ENCODE measurements at regions not wholly inside any gene's neighbourhood (a gene's known extent, or its start where the extent isn't known, plus 50 kb on each side); places are given as distances from the start of the nearest gene placed in this dataset.

- Histone ChIP-seq H3K36me3 (ENCODE audit: control insufficient read depth in 2 of 2, insufficient read depth in 2 of 2, low read length in 2 of 2) (no peaks in the 10 kb centered on the region), H3K9me3 (ENCODE audit: control insufficient read depth in 2 of 2, low read length in 2 of 2) (no peaks in the 10 kb centered on the region), H3K27ac (ENCODE audit: low read depth in 2 of 2, low read length in 2 of 2) (no peak overlapping the region), H3K27me3 (ENCODE audit: control insufficient read depth in 2 of 2, insufficient read depth in 2 of 2, low read length in 2 of 2) (no peaks in the 10 kb centered on the region), H3K4me3 (ENCODE audit: low read length in 2 of 2) (no peak overlapping the region), H3K9ac (ENCODE audit: low read depth in 1 of 2, low read length in 2 of 2) (no peak overlapping the region), H3K4me1 (ENCODE audit: control insufficient read depth in 2 of 2, insufficient read depth in 2 of 2, low read length in 2 of 2) (no peaks in the 10 kb centered on the region)
Observed at GRCh38 chr3:64975147-64975546, 287.3 kb upstream of the ADAMTS9 start.

DNA sequence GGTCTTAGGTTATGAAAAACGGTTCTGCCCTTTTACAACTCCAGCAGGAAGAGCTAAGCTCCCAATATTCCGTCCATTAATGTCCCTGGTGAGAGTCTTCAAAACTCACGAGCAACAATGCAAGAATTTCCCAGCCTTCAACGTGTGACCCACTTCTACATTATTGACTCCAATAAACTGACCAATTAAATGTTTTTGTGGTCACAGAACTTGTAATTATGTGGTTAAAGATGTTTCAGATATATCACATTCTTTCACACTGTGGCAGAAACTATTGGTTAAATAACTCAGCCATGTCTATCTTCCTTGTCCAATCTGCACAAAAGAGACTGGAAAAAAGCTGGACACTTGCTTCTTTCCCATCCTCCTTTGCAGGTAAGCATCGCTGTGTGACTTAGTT, 286.6 kb upstream of the ADAMTS9 start:
- H3K4me3 ChIP-seq (ENCODE audit: low read length in 2 of 2): no peak overlapping the region
- H3K4me1 ChIP-seq (ENCODE audit: control insufficient read depth in 2 of 2, insufficient read depth in 2 of 2, low read length in 2 of 2): no peaks in the 10 kb centered on the region
- no peak overlapping the region for H3K27ac ChIP-seq (ENCODE audit: low read depth in 2 of 2, low read length in 2 of 2)
- no peaks in the 10 kb centered on the region for H3K36me3 ChIP-seq (ENCODE audit: control insufficient read depth in 2 of 2, insufficient read depth in 2 of 2, low read length in 2 of 2)
- H3K27me3 ChIP-seq (ENCODE audit: control insufficient read depth in 2 of 2, insufficient read depth in 2 of 2, low read length in 2 of 2): no peaks in the 10 kb centered on the region
- H3K9ac ChIP-seq (ENCODE audit: low read depth in 1 of 2, low read length in 2 of 2): no peak overlapping the region
- H3K9me3 ChIP-seq (ENCODE audit: control insufficient read depth in 2 of 2, low read length in 2 of 2): no peaks in the 10 kb centered on the region

DNA sequence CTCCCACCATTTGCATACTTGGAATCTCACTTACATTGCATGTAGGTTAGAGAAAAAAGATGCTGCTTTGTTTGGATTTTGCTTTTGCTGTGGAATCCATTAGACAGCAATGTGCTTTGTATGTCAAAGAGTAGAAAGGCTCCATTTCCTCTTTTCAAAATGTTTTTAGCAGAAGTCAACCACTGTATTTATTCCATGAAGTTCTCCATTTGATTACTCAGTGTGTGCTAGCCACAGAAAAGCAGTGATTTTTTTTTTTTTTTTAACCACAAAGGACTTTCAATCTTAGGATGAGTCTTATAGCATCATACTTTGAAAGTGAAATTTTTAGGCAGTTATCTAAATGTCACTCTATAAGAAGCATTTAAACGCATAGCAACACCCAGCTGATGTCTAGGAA, 285.0 kb upstream of the ADAMTS9 start:
- H3K4me3 ChIP-seq (ENCODE audit: low read length in 2 of 2): no peak overlapping the region
- H3K9me3 ChIP-seq (ENCODE audit: control insufficient read depth in 2 of 2, low read length in 2 of 2): no peaks in the 10 kb centered on the region
- no peak overlapping the region for H3K27ac ChIP-seq (ENCODE audit: low read depth in 2 of 2, low read length in 2 of 2)
- no peaks in the 10 kb centered on the region for H3K27me3 ChIP-seq (ENCODE audit: control insufficient read depth in 2 of 2, insufficient read depth in 2 of 2, low read length in 2 of 2)
- no peaks in the 10 kb centered on the region for H3K36me3 ChIP-seq (ENCODE audit: control insufficient read depth in 2 of 2, insufficient read depth in 2 of 2, low read length in 2 of 2)
- H3K9ac ChIP-seq (ENCODE audit: low read depth in 1 of 2, low read length in 2 of 2): no peak overlapping the region
- H3K4me1 ChIP-seq (ENCODE audit: control insufficient read depth in 2 of 2, insufficient read depth in 2 of 2, low read length in 2 of 2): no peaks in the 10 kb centered on the region

DNA sequence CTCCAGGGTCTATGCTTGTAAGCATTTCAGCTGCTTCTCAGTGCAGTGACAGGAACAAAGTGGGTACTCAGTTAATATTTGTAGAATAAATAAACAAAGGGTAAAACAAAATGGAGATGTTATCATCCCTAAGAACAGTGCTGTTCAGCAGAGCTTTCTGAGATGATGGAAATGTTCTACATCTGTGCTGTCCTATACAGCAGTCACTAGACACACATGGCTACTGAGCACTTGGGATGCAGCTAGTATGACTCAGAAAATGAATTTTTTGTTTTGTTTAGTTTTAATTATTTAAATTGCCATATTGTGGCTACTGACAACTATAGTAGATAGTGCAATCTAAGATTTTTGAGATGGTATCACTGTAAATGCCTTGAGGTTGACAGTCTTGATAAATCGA, 283.8 kb upstream of the ADAMTS9 start:
- Histone ChIP-seq H3K27me3 (ENCODE audit: control insufficient read depth in 2 of 2, insufficient read depth in 2 of 2, low read length in 2 of 2) (no peaks in the 10 kb centered on the region), H3K9me3 (ENCODE audit: control insufficient read depth in 2 of 2, low read length in 2 of 2) (no peaks in the 10 kb centered on the region), H3K36me3 (ENCODE audit: control insufficient read depth in 2 of 2, insufficient read depth in 2 of 2, low read length in 2 of 2) (no peaks in the 10 kb centered on the region), H3K27ac (ENCODE audit: low read depth in 2 of 2, low read length in 2 of 2) (no peak overlapping the region), H3K4me3 (ENCODE audit: low read length in 2 of 2) (no peak overlapping the region), H3K9ac (ENCODE audit: low read depth in 1 of 2, low read length in 2 of 2) (no peak overlapping the region), H3K4me1 (ENCODE audit: control insufficient read depth in 2 of 2, insufficient read depth in 2 of 2, low read length in 2 of 2) (no peaks in the 10 kb centered on the region)

GRCh38 chr3:64970634-64971033, 282.8 kb upstream of the ADAMTS9 start:
- H3K4me3 ChIP-seq (ENCODE audit: low read length in 2 of 2): no peak overlapping the region
- H3K27me3 ChIP-seq (ENCODE audit: control insufficient read depth in 2 of 2, insufficient read depth in 2 of 2, low read length in 2 of 2): no peaks in the 10 kb centered on the region
- no peaks in the 10 kb centered on the region for H3K4me1 ChIP-seq (ENCODE audit: control insufficient read depth in 2 of 2, insufficient read depth in 2 of 2, low read length in 2 of 2)
- no peak overlapping the region for H3K27ac ChIP-seq (ENCODE audit: low read depth in 2 of 2, low read length in 2 of 2)
- H3K9me3 ChIP-seq (ENCODE audit: control insufficient read depth in 2 of 2, low read length in 2 of 2): no peaks in the 10 kb centered on the region
- H3K9ac ChIP-seq (ENCODE audit: low read depth in 1 of 2, low read length in 2 of 2): no peak overlapping the region
- H3K36me3 ChIP-seq (ENCODE audit: control insufficient read depth in 2 of 2, insufficient read depth in 2 of 2, low read length in 2 of 2): no peaks in the 10 kb centered on the region

DNA sequence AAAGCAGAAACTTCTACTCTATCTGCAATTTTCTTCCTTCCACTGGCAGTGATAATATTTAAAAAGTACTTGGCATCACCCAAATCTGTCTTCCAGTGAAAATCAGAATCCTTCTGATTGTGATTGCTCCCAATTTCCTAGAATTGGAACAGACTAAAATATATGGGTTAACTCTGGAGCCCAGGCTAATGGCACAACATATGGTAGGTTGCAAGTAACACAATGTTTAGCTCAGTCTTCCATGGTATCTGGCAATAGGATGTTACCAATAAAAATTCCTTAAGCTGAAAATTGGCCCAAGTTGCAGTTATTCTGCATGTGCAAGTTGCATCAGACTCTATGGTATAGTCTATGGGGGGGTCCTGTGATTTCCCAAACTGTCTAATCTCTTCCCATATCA, 273.5 kb upstream of the ADAMTS9 start:
- Histone ChIP-seq H3K36me3 (ENCODE audit: control insufficient read depth in 2 of 2, insufficient read depth in 2 of 2, low read length in 2 of 2) (no peaks in the 10 kb centered on the region), H3K27me3 (ENCODE audit: control insufficient read depth in 2 of 2, insufficient read depth in 2 of 2, low read length in 2 of 2) (no peaks in the 10 kb centered on the region), H3K27ac (ENCODE audit: low read depth in 2 of 2, low read length in 2 of 2) (no peak overlapping the region), H3K9me3 (ENCODE audit: control insufficient read depth in 2 of 2, low read length in 2 of 2) (no peaks in the 10 kb centered on the region), H3K4me3 (ENCODE audit: low read length in 2 of 2) (no peak overlapping the region), H3K4me1 (ENCODE audit: control insufficient read depth in 2 of 2, insufficient read depth in 2 of 2, low read length in 2 of 2) (no peaks in the 10 kb centered on the region), H3K9ac (ENCODE audit: low read depth in 1 of 2, low read length in 2 of 2) (no peak overlapping the region)

- Histone ChIP-seq H3K9me3 (ENCODE audit: control insufficient read depth in 2 of 2, low read length in 2 of 2) (no peaks in the 10 kb centered on the region), H3K27me3 (ENCODE audit: control insufficient read depth in 2 of 2, insufficient read depth in 2 of 2, low read length in 2 of 2) (no peaks in the 10 kb centered on the region), H3K4me3 (ENCODE audit: low read length in 2 of 2) (no peak overlapping the region), H3K27ac (ENCODE audit: low read depth in 2 of 2, low read length in 2 of 2) (no peak overlapping the region), H3K9ac (ENCODE audit: low read depth in 1 of 2, low read length in 2 of 2) (no peak overlapping the region), H3K36me3 (ENCODE audit: control insufficient read depth in 2 of 2, insufficient read depth in 2 of 2, low read length in 2 of 2) (no peaks in the 10 kb centered on the region), H3K4me1 (ENCODE audit: control insufficient read depth in 2 of 2, insufficient read depth in 2 of 2, low read length in 2 of 2) (no peaks in the 10 kb centered on the region)
Observed at GRCh38 chr3:64958199-64958843, 270.5 kb upstream of the ADAMTS9 start.

- H3K4me3 ChIP-seq (ENCODE audit: low read length in 2 of 2): no peak overlapping the region
- no peaks in the 10 kb centered on the region for H3K27me3 ChIP-seq (ENCODE audit: control insufficient read depth in 2 of 2, insufficient read depth in 2 of 2, low read length in 2 of 2)
- H3K4me1 ChIP-seq (ENCODE audit: control insufficient read depth in 2 of 2, insufficient read depth in 2 of 2, low read length in 2 of 2): no peaks in the 10 kb centered on the region
- H3K9ac ChIP-seq (ENCODE audit: low read depth in 1 of 2, low read length in 2 of 2): no peak overlapping the region
- no peaks in the 10 kb centered on the region for H3K9me3 ChIP-seq (ENCODE audit: control insufficient read depth in 2 of 2, low read length in 2 of 2)
- H3K27ac ChIP-seq (ENCODE audit: low read depth in 2 of 2, low read length in 2 of 2): no peak overlapping the region
- no peaks in the 10 kb centered on the region for H3K36me3 ChIP-seq (ENCODE audit: control insufficient read depth in 2 of 2, insufficient read depth in 2 of 2, low read length in 2 of 2)
Observed at GRCh38 chr3:64957408-64958198, 269.8 kb upstream of the ADAMTS9 start.

- Histone ChIP-seq H3K27ac (ENCODE audit: low read depth in 2 of 2, low read length in 2 of 2) (no peak overlapping the region), H3K36me3 (ENCODE audit: control insufficient read depth in 2 of 2, insufficient read depth in 2 of 2, low read length in 2 of 2) (no peaks in the 10 kb centered on the region), H3K27me3 (ENCODE audit: control insufficient read depth in 2 of 2, insufficient read depth in 2 of 2, low read length in 2 of 2) (no peaks in the 10 kb centered on the region), H3K4me3 (ENCODE audit: low read length in 2 of 2) (no peak overlapping the region), H3K9me3 (ENCODE audit: control insufficient read depth in 2 of 2, low read length in 2 of 2) (no peaks in the 10 kb centered on the region), H3K9ac (ENCODE audit: low read depth in 1 of 2, low read length in 2 of 2) (no peak overlapping the region), H3K4me1 (ENCODE audit: control insufficient read depth in 2 of 2, insufficient read depth in 2 of 2, low read length in 2 of 2) (no peaks in the 10 kb centered on the region)
Observed at GRCh38 chr3:64956711-64957325, 269.0 kb upstream of the ADAMTS9 start.

- Histone ChIP-seq H3K27me3 (ENCODE audit: control insufficient read depth in 2 of 2, insufficient read depth in 2 of 2, low read length in 2 of 2) (no peaks in the 10 kb centered on the region), H3K27ac (ENCODE audit: low read depth in 2 of 2, low read length in 2 of 2) (no peak overlapping the region), H3K9ac (ENCODE audit: low read depth in 1 of 2, low read length in 2 of 2) (no peak overlapping the region), H3K4me3 (ENCODE audit: low read length in 2 of 2) (no peak overlapping the region), H3K4me1 (ENCODE audit: control insufficient read depth in 2 of 2, insufficient read depth in 2 of 2, low read length in 2 of 2) (no peaks in the 10 kb centered on the region), H3K36me3 (ENCODE audit: control insufficient read depth in 2 of 2, insufficient read depth in 2 of 2, low read length in 2 of 2) (no peaks in the 10 kb centered on the region), H3K9me3 (ENCODE audit: control insufficient read depth in 2 of 2, low read length in 2 of 2) (no peaks in the 10 kb centered on the region)
Observed at GRCh38 chr3:64954995-64955636, 267.3 kb upstream of the ADAMTS9 start.
